Central memory CD8-positive, alpha-beta T cell (primary cell): ENCODE measurements at regions not wholly inside any gene's neighbourhood (a gene's known extent, or its start where the extent isn't known, plus 50 kb on each side); places are given as distances from the start of the nearest gene placed in this dataset.

Experiments
- ATAC-seq: fragments of 150-1000 bp; cut with Tn5 transposase; replicated peaks from 2 replicates; pipeline ENCODE4 v1.10.0; 2022; ENCODE audit warnings: mild to moderate bottlenecking, moderate FRiP score, moderate number of reproducible peaks; ENCODE audit not compliant: poor library complexity, severe bottlenecking; ENCODE audit errors: extremely low read depth
- DNase-seq, 2 donors: peaks; one replicate each; pipeline ENCODE4 v3.0.0; 2021; ENCODE audit warnings: low spot score in 2 of 2
- H3K27ac Mint-ChIP-seq: one replicate; pipeline ENCODE4 v1.8.0; 2022; ENCODE audit warnings: low read depth, mild to moderate bottlenecking, moderate library complexity, mixed read lengths
- H3K27me3 Mint-ChIP-seq: one replicate; pipeline ENCODE4 v1.8.0; 2022; ENCODE audit warnings: mixed read lengths
- H3K36me3 Mint-ChIP-seq: one replicate; pipeline ENCODE4 v1.8.0; 2022; ENCODE audit warnings: mild to moderate bottlenecking, moderate library complexity, mixed read lengths; ENCODE audit not compliant: insufficient read depth
- H3K4me1 Mint-ChIP-seq: one replicate; pipeline ENCODE4 v1.8.0; 2022; ENCODE audit warnings: mixed read lengths
- H3K4me3 Mint-ChIP-seq: one replicate; pipeline ENCODE4 v1.8.0; 2022; ENCODE audit warnings: mild to moderate bottlenecking, moderate library complexity, mixed read lengths
- H3K9me3 Mint-ChIP-seq: one replicate; pipeline ENCODE4 v1.8.0; 2022; ENCODE audit warnings: mixed read lengths

DNA sequence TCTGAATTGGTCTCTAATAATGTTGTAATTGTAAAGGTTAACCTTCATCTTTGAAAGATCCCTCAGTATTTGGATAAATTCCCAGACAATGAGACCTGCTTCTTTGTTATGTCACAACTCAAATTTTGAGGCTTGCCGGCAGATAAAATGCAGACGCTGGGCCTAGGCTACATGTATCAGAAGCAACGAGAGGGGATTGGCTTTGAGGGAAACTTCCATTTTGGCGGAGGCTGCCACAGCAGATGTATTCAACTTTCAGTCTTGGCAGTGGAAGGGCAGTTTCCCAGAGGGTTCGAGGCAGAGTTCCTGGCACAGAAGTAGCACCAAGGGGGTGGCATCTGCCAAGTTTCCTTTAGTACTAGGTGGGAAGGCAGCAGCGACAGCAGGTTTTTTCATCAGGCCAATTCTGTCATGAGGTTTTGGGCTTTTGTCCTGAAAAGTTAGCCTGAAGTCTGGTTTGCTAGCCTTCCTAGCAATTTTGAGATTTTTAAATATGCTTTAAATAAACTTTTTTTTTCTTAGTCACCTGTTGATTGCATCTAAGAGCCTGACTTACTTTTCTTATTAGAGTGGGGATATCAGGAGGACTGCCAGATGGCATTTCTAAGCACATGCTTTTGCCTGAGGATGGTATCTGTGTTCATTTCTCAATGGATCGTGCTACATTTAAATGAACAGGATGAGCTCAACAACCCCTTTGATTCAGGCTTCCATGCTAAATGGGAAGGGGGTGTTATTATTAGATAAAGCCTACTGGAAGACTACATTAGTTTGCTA, 89.5 kb upstream of the FAM3C start:
- Mint-ChIP-seq H3K27ac (no peak overlapping the region), H3K4me1 (no peaks in the 10 kb centered on the region), H3K9me3 (no peaks in the 10 kb centered on the region), H3K27me3 (no peaks in the 10 kb centered on the region), H3K4me3 (no peak overlapping the region), H3K36me3 (no peaks in the 10 kb centered on the region)
- ATAC-seq (no peak), DNase-seq (no peak)

DNA sequence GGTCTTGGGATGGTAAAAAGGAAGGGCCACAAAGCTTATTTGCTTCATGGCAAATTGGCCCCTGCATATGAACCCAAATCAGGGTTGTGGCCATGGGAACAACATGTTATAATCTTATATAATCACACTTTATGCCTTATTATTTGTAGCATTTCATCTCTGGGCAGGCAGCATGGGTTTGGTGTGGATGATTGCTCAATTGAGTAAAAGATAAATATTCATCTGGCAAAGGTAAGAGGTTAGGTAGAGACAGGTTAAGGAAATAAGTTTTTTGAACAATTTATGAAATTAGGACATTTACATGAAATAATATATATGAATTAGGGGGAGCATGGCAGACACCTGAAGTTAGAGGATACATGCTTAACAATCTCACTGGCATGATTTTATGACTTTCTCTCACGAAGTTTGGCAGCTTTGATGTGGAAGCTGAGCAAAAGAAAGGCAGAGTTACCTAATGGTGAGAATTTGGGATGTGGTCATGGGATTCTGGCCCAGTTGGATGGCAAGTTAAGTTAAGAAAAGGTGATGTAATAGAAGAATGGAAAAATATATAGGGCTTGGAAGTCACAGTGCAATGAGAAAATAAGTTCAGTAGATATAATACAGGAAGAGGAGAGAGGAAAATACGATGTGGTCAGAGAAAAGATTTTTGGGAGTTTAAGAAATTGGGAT, 88.1 kb upstream of the FAM3C start:
- ATAC-seq, result no peak
- H3K4me1 Mint-ChIP-seq, result no peaks in the 10 kb centered on the region
- H3K27me3 Mint-ChIP-seq, result no peaks in the 10 kb centered on the region
- no peaks in the 10 kb centered on the region for H3K9me3 Mint-ChIP-seq
- DNase-seq, result no peak
- H3K36me3 Mint-ChIP-seq, result no peaks in the 10 kb centered on the region
- no peak overlapping the region for H3K27ac Mint-ChIP-seq
- H3K4me3 Mint-ChIP-seq, result no peak overlapping the region

DNA sequence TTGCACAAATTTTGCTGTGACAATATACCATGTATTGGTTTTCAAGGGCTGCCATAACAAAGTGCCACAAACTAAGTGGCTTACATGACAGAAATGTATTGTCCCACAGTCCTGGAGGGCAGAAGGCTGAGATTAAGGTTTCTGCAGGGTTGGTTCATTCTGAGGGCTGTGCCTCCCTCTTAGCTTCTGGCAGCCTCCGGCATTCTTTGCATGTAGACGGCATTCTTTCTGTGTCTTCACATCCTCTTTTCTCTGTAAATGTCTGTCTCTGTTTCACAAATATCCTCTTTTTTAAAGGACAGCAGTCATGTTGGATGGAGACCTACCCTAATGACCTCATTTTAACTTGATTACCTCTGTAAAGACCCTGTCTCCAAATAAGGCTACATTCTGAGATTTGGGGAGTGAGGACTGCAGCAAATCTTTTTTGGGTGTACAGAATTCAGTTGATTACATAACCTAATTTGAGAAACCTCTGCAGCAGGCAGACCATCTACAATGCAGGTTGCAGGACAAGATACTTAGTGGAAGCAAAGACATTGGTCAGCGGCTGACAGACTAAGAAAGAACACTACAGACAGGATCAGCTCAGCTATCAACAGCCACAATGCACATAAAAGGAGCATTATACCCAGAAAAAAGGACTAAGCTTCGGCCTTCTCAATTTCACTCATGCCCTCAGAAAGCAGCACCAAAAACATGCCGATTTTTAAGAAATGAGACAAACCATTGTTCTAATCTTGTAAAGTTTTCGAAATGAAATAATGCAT, 84.6 kb upstream of the FAM3C start:
- Mint-ChIP-seq H3K27ac (no peak overlapping the region), H3K4me3 (no peak overlapping the region), H3K4me1 (no peaks in the 10 kb centered on the region), H3K36me3 (no peaks in the 10 kb centered on the region), H3K27me3 (no peaks in the 10 kb centered on the region), H3K9me3 (no peaks in the 10 kb centered on the region)
- ATAC-seq (no peak), DNase-seq (no peak)

- DNase-seq, result no peak
- Mint-ChIP-seq H3K27ac (no peak overlapping the region), H3K4me3 (no peak overlapping the region), H3K27me3 (no peaks in the 10 kb centered on the region), H3K36me3 (no peaks in the 10 kb centered on the region), H3K4me1 (no peaks in the 10 kb centered on the region), H3K9me3 (no peaks in the 10 kb centered on the region)
- no peak for ATAC-seq
Measured at GRCh38 chr7:121480058-121480457, 84.0 kb upstream of the FAM3C start.

- Mint-ChIP-seq H3K27me3 (no peaks in the 10 kb centered on the region), H3K4me1 (no peaks in the 10 kb centered on the region), H3K9me3 (no peaks in the 10 kb centered on the region), H3K36me3 (no peaks in the 10 kb centered on the region), H3K4me3 (no peak overlapping the region), H3K27ac (no peak overlapping the region)
- ATAC-seq (no peak), DNase-seq (no peak)
Measured at GRCh38 chr7:121479466-121479865, 83.4 kb upstream of the FAM3C start.

- DNase-seq (no peak), ATAC-seq (no peak)
- H3K9me3 Mint-ChIP-seq, result no peaks in the 10 kb centered on the region
- no peaks in the 10 kb centered on the region for H3K27me3 Mint-ChIP-seq
- H3K36me3 Mint-ChIP-seq, result no peaks in the 10 kb centered on the region
- H3K27ac Mint-ChIP-seq, result no peak overlapping the region
- H3K4me3 Mint-ChIP-seq, result no peak overlapping the region
- no peaks in the 10 kb centered on the region for H3K4me1 Mint-ChIP-seq
Measured at GRCh38 chr7:121475806-121476205, 79.7 kb upstream of the FAM3C start.

GRCh38 chr7:121474301-121474673, 78.2 kb upstream of the FAM3C start:
- Mint-ChIP-seq H3K4me1 (no peaks in the 10 kb centered on the region), H3K27ac (no peak overlapping the region), H3K27me3 (no peaks in the 10 kb centered on the region), H3K4me3 (no peak overlapping the region), H3K36me3 (no peaks in the 10 kb centered on the region), H3K9me3 (no peaks in the 10 kb centered on the region)
- no peak for DNase-seq
- ATAC-seq, result no peak

- no peaks in the 10 kb centered on the region for H3K9me3 Mint-ChIP-seq
- H3K4me1 Mint-ChIP-seq, result no peaks in the 10 kb centered on the region
- no peaks in the 10 kb centered on the region for H3K27me3 Mint-ChIP-seq
- no peak for ATAC-seq
- no peak overlapping the region for H3K27ac Mint-ChIP-seq
- DNase-seq, result no peak
- H3K36me3 Mint-ChIP-seq, result no peaks in the 10 kb centered on the region
- no peak overlapping the region for H3K4me3 Mint-ChIP-seq
Measured at GRCh38 chr7:121473645-121474300, 77.7 kb upstream of the FAM3C start.

GRCh38 chr7:121466455-121466854, 70.3 kb upstream of the FAM3C start:
- no peaks in the 10 kb centered on the region for H3K9me3 Mint-ChIP-seq
- no peak overlapping the region for H3K4me3 Mint-ChIP-seq
- no peak for DNase-seq
- peaks cover 18% of the 10 kb centered on the region for H3K27me3 Mint-ChIP-seq
- no peaks in the 10 kb centered on the region for H3K4me1 Mint-ChIP-seq
- ATAC-seq, result no peak
- H3K27ac Mint-ChIP-seq, result no peak overlapping the region
- no peaks in the 10 kb centered on the region for H3K36me3 Mint-ChIP-seq

DNA sequence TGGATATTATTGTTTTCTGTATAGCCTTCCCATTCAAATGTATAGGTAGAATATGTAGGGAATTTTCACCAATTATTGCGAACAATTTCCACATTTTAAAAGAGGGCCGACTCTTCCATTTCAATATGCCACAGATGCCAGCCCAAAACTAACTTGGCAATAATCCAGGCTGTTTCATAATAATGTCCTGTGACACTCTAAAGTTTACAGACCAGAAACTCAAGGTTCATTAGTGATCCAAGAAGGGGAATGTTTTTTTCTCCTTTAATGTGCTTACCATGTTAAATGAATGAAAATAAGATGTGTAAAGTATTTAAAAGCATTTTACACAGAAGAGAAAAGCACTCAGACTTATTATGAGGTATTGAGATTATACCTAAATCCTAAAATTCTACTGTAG, 63.0 kb upstream of the FAM3C start:
- Mint-ChIP-seq H3K27ac (no peak overlapping the region), H3K36me3 (no peaks in the 10 kb centered on the region), H3K4me3 (no peak overlapping the region), H3K9me3 (no peaks in the 10 kb centered on the region), H3K27me3 (peaks cover 28% of the 10 kb centered on the region), H3K4me1 (no peaks in the 10 kb centered on the region)
- ATAC-seq (no peak), DNase-seq (no peak)

GRCh38 chr7:121456785-121457359, 60.8 kb upstream of the FAM3C start:
- H3K9me3 Mint-ChIP-seq, result no peaks in the 10 kb centered on the region
- H3K27ac Mint-ChIP-seq, result no peak overlapping the region
- no peak overlapping the region for H3K4me3 Mint-ChIP-seq
- DNase-seq (no peak), ATAC-seq (no peak)
- H3K36me3 Mint-ChIP-seq, result no peaks in the 10 kb centered on the region
- H3K27me3 Mint-ChIP-seq, result peaks cover 17% of the 10 kb centered on the region
- H3K4me1 Mint-ChIP-seq, result no peaks in the 10 kb centered on the region

- no peak for ATAC-seq
- H3K27ac Mint-ChIP-seq, result no peak overlapping the region
- H3K36me3 Mint-ChIP-seq, result no peaks in the 10 kb centered on the region
Measured at GRCh38 chr7:121456015-121456414, 59.9 kb upstream of the FAM3C start.

More at GRCh38 chr7:121456015-121456414, 59.9 kb upstream of the FAM3C start:
- no peak for DNase-seq
- Mint-ChIP-seq H3K4me3 (no peak overlapping the region), H3K4me1 (no peaks in the 10 kb centered on the region), H3K27me3 (peaks cover 9% of the 10 kb centered on the region), H3K9me3 (no peaks in the 10 kb centered on the region)
